PC-3 (cell line): ENCODE measurements at regions not wholly inside any gene's neighbourhood (a gene's known extent, or its start where the extent isn't known, plus 50 kb on each side); places are given as distances from the start of the nearest gene placed in this dataset.

Experiments
- ATAC-seq: fragments of 200-7000 bp; cut with Tn5 transposase; 2 replicates; pipeline ENCODE4 v1.9.1; 2020; ENCODE audit warnings: mild to moderate bottlenecking, moderate library complexity
- BruUV-seq: library from RNA; stranded (reverse); fragments of 400-500 nt; replicated peaks from 2 replicates; lab custom pipeline; 2021; lab: Mats Ljungman, UMichigan
- CTCF ChIA-PET: fragments of 300-600 bp; sonication (Branson Sonifier 250); formaldehyde crosslinking; loops from one replicate; lab custom pipeline; 2022; ENCODE audit warnings: antibody characterized with exemption; lab: Charles Lee
- POLR2A ChIA-PET: fragments of 300-600 bp; sonication (Branson Sonifier 250); formaldehyde crosslinking; loops from one replicate; lab custom pipeline; 2022; ENCODE audit warnings: antibody characterized with exemption; ENCODE audit not compliant: unreplicated experiment; lab: Charles Lee
- DNase-seq: peaks from one replicate; pipeline ENCODE4 v3.0.0-alpha.2; 2015
- H2AFZ ChIP-seq: fragments of 300-600 bp; sonication (generic); 2 replicates; pipeline ENCODE4 v1.6.0; 2016; ENCODE audit warnings: antibody characterized with exemption, low read length
- H3F3A ChIP-seq: fragments of 300-600 bp; sonication (generic); one replicate; pipeline ENCODE4 v1.6.0; 2017; ENCODE audit warnings: antibody characterized with exemption, low read length, control low read depth, mild to moderate bottlenecking; ENCODE audit not compliant: unreplicated experiment
- H3K27ac ChIP-seq: fragments of 300-600 bp; sonication (generic); 2 replicates; pipeline ENCODE4 v1.5.1; 2016; ENCODE audit warnings: mild to moderate bottlenecking, low read length
- H3K27me3 ChIP-seq: fragments of 300-600 bp; sonication (generic); 2 replicates; pipeline ENCODE4 v1.6.1; 2016; ENCODE audit warnings: low read length, mixed read lengths
- H3K36me3 ChIP-seq: fragments of 300-600 bp; sonication (generic); 2 replicates; pipeline ENCODE4 v1.6.1; 2016; ENCODE audit warnings: low read depth, mixed run types, low read length, mixed read lengths
- H3K4me1 ChIP-seq: fragments of 300-600 bp; sonication (generic); 2 replicates; pipeline ENCODE4 v1.5.1; 2016; ENCODE audit warnings: low read length; ENCODE audit not compliant: insufficient read depth
- H3K4me2 ChIP-seq: fragments of 300-600 bp; sonication (generic); 2 replicates; pipeline ENCODE4 v1.6.0; 2016; ENCODE audit warnings: low read length
- H3K4me3 ChIP-seq: fragments of 300-600 bp; sonication (generic); 2 replicates; pipeline ENCODE4 v1.5.1; 2016; ENCODE audit warnings: mild to moderate bottlenecking, low read length, mixed read lengths
- H3K79me2 ChIP-seq: fragments of 300-600 bp; sonication (generic); 2 replicates; pipeline ENCODE4 v1.6.1; 2017; ENCODE audit warnings: low read length, mixed read lengths
- H3K9ac ChIP-seq: fragments of 300-600 bp; sonication (generic); 2 replicates; pipeline ENCODE4 v1.6.0; 2016; ENCODE audit warnings: mild to moderate bottlenecking, low read length
- H3K9me2 ChIP-seq: fragments of 300-600 bp; sonication (generic); replicated peaks from 2 replicates; pipeline ENCODE4 v1.6.1; 2016; ENCODE audit warnings: mixed run types, low read length, mixed read lengths
- H3K9me3 ChIP-seq: fragments of 300-600 bp; sonication (generic); 2 replicates; pipeline ENCODE4 v1.6.1; 2016; ENCODE audit warnings: low read length, mixed read lengths
- H4K20me1 ChIP-seq: fragments of 300-600 bp; sonication (generic); 2 replicates; pipeline ENCODE4 v1.6.1; 2016; ENCODE audit warnings: low read length, mixed read lengths
- CTCF ChIP-seq: fragments of 300-600 bp; sonication (generic); conservative IDR thresholded peaks from 2 replicates; pipeline ENCODE4 v1.5.1; 2017; ENCODE audit warnings: antibody characterized with exemption, low read depth, mild to moderate bottlenecking, low read length
- EZH2 ChIP-seq: fragments of 300-600 bp; sonication (generic); IDR thresholded peaks from one replicate; pipeline ENCODE4 v1.6.1; 2017; ENCODE audit warnings: antibody characterized with exemption, mild to moderate bottlenecking, low read length; ENCODE audit not compliant: unreplicated experiment
- EZH2phosphoT487 ChIP-seq: fragments of 300-600 bp; sonication (generic); IDR thresholded peaks from 2 replicates; pipeline ENCODE4 v1.6.1; 2018; ENCODE audit warnings: mild to moderate bottlenecking, antibody characterized with exemption, low read length, borderline replicate concordance
- intact Hi-C: fragments of 100-400 bp; cut with micrococcal nuclease; formaldehyde crosslinking; loops from 2 replicates; pipeline ENCODE4 v1.9.0; 2023

GRCh38 chr5:179406031-179406961, 61.0 kb upstream of the ADAMTS2 start:
- no peak for DNase-seq
- no peaks in the 10 kb centered on the region for H3F3A ChIP-seq
- BruUV-seq = no TSS peak
- H3K9me3 ChIP-seq = no peaks in the 10 kb centered on the region
- no peaks in the 10 kb centered on the region for H3K9me2 ChIP-seq
- intact Hi-C loops = no loop called here
- TF ChIP-seq EZH2phosphoT487 = no peak
- no peaks in the 10 kb centered on the region for H4K20me1 ChIP-seq
- no peak overlapping the region for H3K9ac ChIP-seq
- no peak overlapping the region for H3K4me2 ChIP-seq
- H3K27ac ChIP-seq = no peak overlapping the region
- ChIA-PET CTCF (no interaction called here), POLR2A (no interaction called here)
- H2AFZ ChIP-seq = no peak overlapping the region
- H3K4me3 ChIP-seq = no peak overlapping the region
- no peaks in the 10 kb centered on the region for H3K79me2 ChIP-seq
- H3K27me3 ChIP-seq = no peaks in the 10 kb centered on the region
- no peaks in the 10 kb centered on the region for H3K36me3 ChIP-seq
- no peaks in the 10 kb centered on the region for H3K4me1 ChIP-seq
- no peak for ATAC-seq

GRCh38 chr5:179405426-179406030, 60.3 kb upstream of the ADAMTS2 start:
- POLR2A ChIA-PET = no interaction called here
- intact Hi-C loops = no loop called here

GRCh38 chr5:179405054-179405416, 59.8 kb upstream of the ADAMTS2 start:
- ChIA-PET POLR2A (no interaction called here), CTCF (no interaction called here)
- TF ChIP-seq EZH2 (no peak), CTCF (no peak), EZH2phosphoT487 (no peak)
- Histone ChIP-seq H3K27ac (no peak overlapping the region), H3K9me2 (no peaks in the 10 kb centered on the region), H3K4me3 (no peak overlapping the region), H2AFZ (no peak overlapping the region), H3F3A (no peaks in the 10 kb centered on the region), H3K9me3 (peaks cover 7% of the 10 kb centered on the region; the same call in 1 of the 2 replicates), H3K4me2 (no peak overlapping the region), H3K36me3 (no peaks in the 10 kb centered on the region), H3K27me3 (no peaks in the 10 kb centered on the region), H4K20me1 (no peaks in the 10 kb centered on the region), H3K79me2 (no peaks in the 10 kb centered on the region), H3K4me1 (no peaks in the 10 kb centered on the region), H3K9ac (no peak overlapping the region)
- intact Hi-C loops = no loop called here
- DNase-seq (no peak), ATAC-seq (no peak)
- BruUV-seq = no TSS peak

More at GRCh38 chr5:179405426-179406030, 60.3 kb upstream of the ADAMTS2 start:
- Histone ChIP-seq H2AFZ (no peak overlapping the region), H3K27me3 (no peaks in the 10 kb centered on the region), H3K36me3 (no peaks in the 10 kb centered on the region), H3K79me2 (no peaks in the 10 kb centered on the region), H3K27ac (no peak overlapping the region), H3F3A (no peaks in the 10 kb centered on the region), H3K4me3 (no peak overlapping the region), H3K9me3 (peaks cover 2% of the 10 kb centered on the region; the same call in 1 of the 2 replicates), H3K4me2 (no peak overlapping the region), H3K4me1 (no peaks in the 10 kb centered on the region), H3K9me2 (no peaks in the 10 kb centered on the region), H3K9ac (no peak overlapping the region), H4K20me1 (no peaks in the 10 kb centered on the region)
- ATAC-seq = no peak
- BruUV-seq = no TSS peak
- DNase-seq = no peak
- no peak for TF ChIP-seq EZH2phosphoT487
- no peak for TF ChIP-seq EZH2
- CTCF ChIA-PET = no interaction called here
